ENCODE measurements at regions not wholly inside any gene's neighbourhood (a gene's known extent, or its start where the extent isn't known, plus 50 kb on each side); places are given as distances from the start of the nearest gene placed in this dataset.

DNA sequence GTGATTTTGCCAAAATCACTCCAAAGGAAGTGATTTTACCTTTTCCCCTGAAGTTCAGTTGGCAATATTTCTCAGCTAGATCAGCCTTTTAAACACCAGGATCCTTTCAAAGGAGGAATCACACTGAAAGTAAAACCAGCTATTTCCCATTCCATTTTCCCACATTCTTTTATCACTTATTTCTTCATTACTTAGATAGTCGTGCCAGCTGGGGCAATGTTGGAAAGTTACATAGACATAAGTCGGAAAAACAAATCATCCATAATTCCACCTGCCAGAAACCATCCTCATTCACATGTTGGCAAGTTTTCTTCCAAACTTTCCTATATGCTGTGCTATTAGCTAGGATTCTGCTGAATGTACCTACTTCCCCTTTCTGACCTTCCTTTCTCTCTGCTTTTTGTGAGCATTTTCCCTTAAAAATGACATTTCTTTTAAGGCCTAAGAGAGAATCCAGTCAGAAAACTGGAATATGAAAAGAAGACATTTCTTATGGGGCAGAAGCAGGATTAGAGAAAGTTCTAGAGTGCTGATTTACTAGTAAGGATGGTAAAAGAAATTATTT is 170.0 kb upstream of the STK17B start:
- WGBS = 78% methylated on average over 2 of the region's 2 CpGs
- Histone ChIP-seq H3K27ac (ENCODE audit: low read depth) (no peak overlapping the region), H3K4me3 (ENCODE audit: low read depth, low read length) (no peak overlapping the region), H3K4me1 (ENCODE audit: insufficient read depth) (no peaks in the 10 kb centered on the region), H3K36me3 (ENCODE audit: insufficient read depth) (no peaks in the 10 kb centered on the region)
- DNase-seq (ENCODE audit: extremely low spot score) = no peak

- WGBS = 46% methylated on average over 1 of the region's 1 CpG
These were observed 173.0 kb upstream of the STK17B start for GRCh38 chr2:196344397-196344796.

DNA sequence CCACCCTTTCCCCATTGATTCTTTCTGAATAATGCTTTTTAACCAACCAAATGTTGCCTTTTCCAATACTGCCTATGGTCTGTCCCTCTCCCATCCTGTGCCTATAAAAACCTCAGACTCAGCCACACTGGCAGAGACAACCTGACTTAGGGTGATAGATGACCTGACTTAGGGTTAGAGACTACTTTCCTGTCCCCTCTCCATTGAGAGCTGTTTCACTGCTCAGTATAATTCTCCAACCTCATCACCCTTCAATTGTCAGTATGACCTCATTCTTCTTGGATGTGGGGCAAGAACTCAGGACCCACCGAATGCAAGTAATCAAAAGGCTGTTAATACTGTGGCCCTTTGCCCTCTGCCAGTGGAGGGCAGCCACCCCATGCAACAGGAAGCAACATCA is 182.3 kb upstream of the STK17B start:
- no peaks in the 10 kb centered on the region for H3K4me1 ChIP-seq (ENCODE audit: insufficient read depth)
- no peak overlapping the region for H3K4me3 ChIP-seq (ENCODE audit: low read depth, low read length)
- 43% methylated on average over 1 of the region's 1 CpG for WGBS
- H3K36me3 ChIP-seq (ENCODE audit: insufficient read depth) = no peaks in the 10 kb centered on the region
- no peak overlapping the region for H3K27ac ChIP-seq (ENCODE audit: low read depth)
- no peak for DNase-seq (ENCODE audit: extremely low spot score)

More at GRCh38 chr2:196344397-196344796, 173.0 kb upstream of the STK17B start:
- Histone ChIP-seq H3K4me3 (ENCODE audit: low read depth, low read length) (no peak overlapping the region), H3K27ac (ENCODE audit: low read depth) (no peak overlapping the region), H3K36me3 (ENCODE audit: insufficient read depth) (no peaks in the 10 kb centered on the region), H3K4me1 (ENCODE audit: insufficient read depth) (no peaks in the 10 kb centered on the region)
- no peak for DNase-seq (ENCODE audit: extremely low spot score)

DNA sequence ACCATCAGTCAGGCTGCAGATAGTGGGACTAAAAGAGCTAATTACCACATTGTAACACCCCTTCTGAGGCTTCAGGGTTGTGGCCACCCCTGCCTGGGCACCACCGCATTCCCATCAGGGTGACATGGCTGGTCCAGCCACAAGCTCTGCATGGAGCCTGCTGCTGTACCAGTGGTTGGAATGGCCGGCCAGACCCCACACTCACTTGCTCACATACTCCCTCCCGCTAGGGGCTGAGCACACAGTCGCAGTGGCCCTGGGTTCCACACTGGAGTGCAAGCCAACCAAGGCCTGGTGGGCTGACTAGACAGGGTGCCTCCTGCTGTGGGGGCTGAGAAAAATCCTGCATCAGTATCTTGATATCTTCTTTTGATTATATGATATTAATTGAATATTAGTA is 182.8 kb upstream of the STK17B start:
- WGBS = 99% methylated on average over 4 of the region's 4 CpGs
- no peak overlapping the region for H3K27ac ChIP-seq (ENCODE audit: low read depth)
- DNase-seq (ENCODE audit: extremely low spot score) = no peak

DNA sequence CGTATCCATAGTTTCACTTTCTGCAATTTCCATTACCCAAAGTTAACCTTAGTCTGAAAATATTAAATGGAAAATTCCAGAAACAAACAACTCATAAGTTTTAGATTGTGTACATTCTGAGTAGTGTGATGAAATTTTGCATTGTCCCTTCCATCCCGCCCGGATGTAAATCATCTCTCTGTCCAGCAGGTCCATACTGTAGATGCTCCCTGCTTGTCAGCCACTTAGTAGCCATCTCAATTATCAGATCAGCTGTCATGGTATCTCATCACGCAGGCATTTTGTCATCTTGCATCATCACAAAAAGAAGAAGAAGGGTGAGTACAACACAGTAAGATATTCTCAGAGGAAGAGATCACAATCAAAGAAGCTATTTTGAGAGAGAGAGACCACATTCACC is 185.0 kb upstream of the STK17B start:
- Histone ChIP-seq H3K36me3 (ENCODE audit: insufficient read depth) (no peaks in the 10 kb centered on the region), H3K4me3 (ENCODE audit: low read depth, low read length) (no peak overlapping the region), H3K27ac (ENCODE audit: low read depth) (no peak overlapping the region), H3K4me1 (ENCODE audit: insufficient read depth) (no peaks in the 10 kb centered on the region)
- 81% methylated on average over 4 of the region's 4 CpGs for WGBS
- no peak for DNase-seq (ENCODE audit: extremely low spot score)

More for the DNA sequence above, 182.8 kb upstream of the STK17B start:
- H3K4me3 ChIP-seq (ENCODE audit: low read depth, low read length) = no peak overlapping the region
- H3K36me3 ChIP-seq (ENCODE audit: insufficient read depth) = no peaks in the 10 kb centered on the region
- no peaks in the 10 kb centered on the region for H3K4me1 ChIP-seq (ENCODE audit: insufficient read depth)

DNA sequence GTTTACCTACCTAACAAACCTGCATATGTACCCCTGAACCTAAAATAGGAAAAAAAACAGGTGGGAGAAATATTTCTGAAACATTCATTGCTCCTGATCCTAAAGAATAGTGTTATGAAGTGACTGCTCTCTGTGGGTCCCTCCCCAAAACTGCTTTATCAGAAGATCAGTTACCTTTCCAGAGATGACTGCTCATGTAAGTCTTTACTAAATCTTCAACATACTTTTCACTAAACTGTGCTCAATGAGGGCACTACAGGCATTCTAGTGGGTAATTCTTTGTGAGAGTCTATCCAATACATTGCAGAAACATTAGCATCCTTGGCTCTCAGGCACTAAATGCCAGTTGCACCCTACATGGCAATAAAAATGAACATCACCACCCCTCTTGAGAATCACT is 189.3 kb upstream of the STK17B start:
- DNase-seq (ENCODE audit: extremely low spot score) = no peak
- Histone ChIP-seq H3K36me3 (ENCODE audit: insufficient read depth) (no peaks in the 10 kb centered on the region), H3K4me3 (ENCODE audit: low read depth, low read length) (no peak overlapping the region)

GRCh38 chr2:196361606-196362326 is 190.4 kb upstream of the STK17B start:
- no peak for DNase-seq (ENCODE audit: extremely low spot score)
- Histone ChIP-seq H3K36me3 (ENCODE audit: insufficient read depth) (no peaks in the 10 kb centered on the region), H3K4me3 (ENCODE audit: low read depth, low read length) (no peak overlapping the region), H3K4me1 (ENCODE audit: insufficient read depth) (no peaks in the 10 kb centered on the region), H3K27ac (ENCODE audit: low read depth) (no peak overlapping the region)
- WGBS = 47% methylated on average over 7 of the region's 7 CpGs

More for the DNA sequence above, 189.3 kb upstream of the STK17B start:
- Histone ChIP-seq H3K27ac (ENCODE audit: low read depth) (no peak overlapping the region), H3K4me1 (ENCODE audit: insufficient read depth) (no peaks in the 10 kb centered on the region)

DNA sequence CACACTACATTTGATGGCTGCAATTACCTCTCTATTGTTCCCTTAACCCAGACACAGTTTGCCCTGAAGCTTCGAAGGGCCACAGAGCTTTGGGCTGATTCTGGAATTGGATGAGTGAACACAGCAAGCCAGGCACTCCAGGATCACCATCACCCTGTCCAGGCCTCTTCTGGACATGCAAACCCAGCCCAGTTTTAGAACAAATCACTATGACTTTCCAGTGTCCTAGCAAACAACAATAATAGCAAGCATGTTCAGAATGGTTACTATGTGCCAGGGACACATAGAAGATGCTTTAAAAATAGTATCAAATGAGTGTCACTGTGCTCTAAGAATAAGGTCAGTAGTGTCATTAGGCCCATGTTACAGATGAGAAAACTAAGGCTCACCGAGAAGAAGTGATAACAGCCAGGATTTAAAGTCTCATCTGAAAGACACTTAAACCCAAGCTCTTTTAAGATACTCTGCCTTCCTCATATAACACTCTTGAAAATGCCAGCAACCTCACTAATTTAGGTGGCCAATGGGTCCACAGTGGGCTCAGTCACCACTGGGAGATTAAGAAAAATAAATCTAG is 191.7 kb upstream of the STK17B start:
- no peak overlapping the region for H3K27ac ChIP-seq (ENCODE audit: low read depth)
- no peaks in the 10 kb centered on the region for H3K36me3 ChIP-seq (ENCODE audit: insufficient read depth)
- no peak overlapping the region for H3K4me3 ChIP-seq (ENCODE audit: low read depth, low read length)
- H3K4me1 ChIP-seq (ENCODE audit: insufficient read depth) = no peaks in the 10 kb centered on the region
- DNase-seq (ENCODE audit: extremely low spot score) = no peak
- WGBS = 96% methylated on average over 2 of the region's 2 CpGs

DNA sequence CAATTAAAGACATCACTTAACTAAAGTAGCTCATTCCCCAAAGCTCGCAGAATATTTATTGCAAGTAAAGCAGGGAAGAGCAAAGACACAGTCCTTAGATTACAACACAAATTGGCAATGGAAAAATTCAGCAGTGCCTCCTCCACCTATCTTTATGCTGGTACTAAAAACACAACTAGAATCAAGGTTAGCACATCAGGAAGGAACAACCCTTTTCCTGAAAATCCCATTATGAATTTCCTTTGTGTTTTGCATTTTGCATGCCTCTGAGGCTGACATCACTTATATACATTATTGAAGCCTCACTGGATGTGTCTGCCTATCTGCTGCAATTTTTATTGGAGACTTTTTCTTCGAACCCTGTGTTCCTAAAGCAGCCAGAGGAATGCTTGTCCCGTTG is 193.8 kb upstream of the STK17B start:
- DNase-seq (ENCODE audit: extremely low spot score) = no peak
- Histone ChIP-seq H3K36me3 (ENCODE audit: insufficient read depth) (no peaks in the 10 kb centered on the region), H3K4me1 (ENCODE audit: insufficient read depth) (no peaks in the 10 kb centered on the region), H3K4me3 (ENCODE audit: low read depth, low read length) (no peak overlapping the region), H3K27ac (ENCODE audit: low read depth) (no peak overlapping the region)
- 75% methylated on average over 3 of the region's 3 CpGs for WGBS

GRCh38 chr2:196365923-196366322 is 194.5 kb upstream of the STK17B start:
- 91% methylated on average over 1 of the region's 1 CpG for WGBS
- Histone ChIP-seq H3K27ac (ENCODE audit: low read depth) (no peak overlapping the region), H3K4me3 (ENCODE audit: low read depth, low read length) (no peak overlapping the region), H3K36me3 (ENCODE audit: insufficient read depth) (no peaks in the 10 kb centered on the region), H3K4me1 (ENCODE audit: insufficient read depth) (no peaks in the 10 kb centered on the region)
- no peak for DNase-seq (ENCODE audit: extremely low spot score)

GRCh38 chr2:196367633-196368032 is 196.3 kb upstream of the STK17B start:
- Histone ChIP-seq H3K4me3 (ENCODE audit: low read depth, low read length) (no peak overlapping the region), H3K4me1 (ENCODE audit: insufficient read depth) (no peaks in the 10 kb centered on the region), H3K27ac (ENCODE audit: low read depth) (no peak overlapping the region), H3K36me3 (ENCODE audit: insufficient read depth) (no peaks in the 10 kb centered on the region)
- no peak for DNase-seq (ENCODE audit: extremely low spot score)
- WGBS = 97% methylated on average over 4 of the region's 4 CpGs

- Histone ChIP-seq H3K4me3 (ENCODE audit: low read depth, low read length) (no peak overlapping the region), H3K36me3 (ENCODE audit: insufficient read depth) (no peaks in the 10 kb centered on the region), H3K27ac (ENCODE audit: low read depth) (no peak overlapping the region), H3K4me1 (ENCODE audit: insufficient read depth) (no peaks in the 10 kb centered on the region)
- WGBS = 92% methylated on average over 2 of the region's 2 CpGs
- no peak for DNase-seq (ENCODE audit: extremely low spot score)
These were observed 197.3 kb upstream of the STK17B start for GRCh38 chr2:196368546-196369225.

DNA sequence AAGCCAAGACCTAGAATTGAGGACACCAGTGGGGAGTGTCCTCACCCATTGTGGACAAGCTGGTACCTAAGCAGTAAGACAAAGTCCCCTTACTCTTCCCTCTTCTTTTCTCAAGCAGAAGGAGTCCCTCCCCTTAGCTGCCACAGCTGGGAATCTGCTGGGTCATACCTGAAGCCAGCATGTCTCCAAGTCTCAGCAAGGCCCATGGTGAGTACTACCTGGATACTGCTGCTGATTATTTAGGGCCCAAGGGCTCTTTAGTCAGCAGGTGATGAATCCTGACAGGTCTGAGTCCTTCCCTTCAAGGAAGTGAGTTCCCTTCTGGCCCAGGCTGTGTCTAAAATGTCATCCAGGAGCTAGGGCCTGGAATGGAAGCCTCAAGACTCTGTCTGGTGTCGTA is 198.6 kb upstream of the STK17B start:
- H3K27ac ChIP-seq (ENCODE audit: low read depth) = no peak overlapping the region
- no peak for DNase-seq (ENCODE audit: extremely low spot score)
- H3K4me3 ChIP-seq (ENCODE audit: low read depth, low read length) = no peak overlapping the region
- 95% methylated on average over 1 of the region's 1 CpG for WGBS
- no peaks in the 10 kb centered on the region for H3K4me1 ChIP-seq (ENCODE audit: insufficient read depth)
- H3K36me3 ChIP-seq (ENCODE audit: insufficient read depth) = no peaks in the 10 kb centered on the region

- H3K27ac ChIP-seq (ENCODE audit: low read depth) = no peak overlapping the region
- 93% methylated on average over 1 of the region's 1 CpG for WGBS
- H3K4me3 ChIP-seq (ENCODE audit: low read depth, low read length) = no peak overlapping the region
- no peaks in the 10 kb centered on the region for H3K36me3 ChIP-seq (ENCODE audit: insufficient read depth)
- no peaks in the 10 kb centered on the region for H3K4me1 ChIP-seq (ENCODE audit: insufficient read depth)
- DNase-seq (ENCODE audit: extremely low spot score) = no peak
These were observed 199.0 kb upstream of the STK17B start for GRCh38 chr2:196370381-196370780.

Measured in urinary bladder (tissue), 3 donors.